ENCODE measurements at regions not wholly inside any gene's neighbourhood (a gene's known extent, or its start where the extent isn't known, plus 50 kb on each side); places are given as distances from the start of the nearest gene placed in this dataset.
"Not testable (repeated sequence)": the region's sequence is repeated elsewhere in the genome, so short reads cannot be mapped to it uniquely, and the experiment has no call there.

DNA sequence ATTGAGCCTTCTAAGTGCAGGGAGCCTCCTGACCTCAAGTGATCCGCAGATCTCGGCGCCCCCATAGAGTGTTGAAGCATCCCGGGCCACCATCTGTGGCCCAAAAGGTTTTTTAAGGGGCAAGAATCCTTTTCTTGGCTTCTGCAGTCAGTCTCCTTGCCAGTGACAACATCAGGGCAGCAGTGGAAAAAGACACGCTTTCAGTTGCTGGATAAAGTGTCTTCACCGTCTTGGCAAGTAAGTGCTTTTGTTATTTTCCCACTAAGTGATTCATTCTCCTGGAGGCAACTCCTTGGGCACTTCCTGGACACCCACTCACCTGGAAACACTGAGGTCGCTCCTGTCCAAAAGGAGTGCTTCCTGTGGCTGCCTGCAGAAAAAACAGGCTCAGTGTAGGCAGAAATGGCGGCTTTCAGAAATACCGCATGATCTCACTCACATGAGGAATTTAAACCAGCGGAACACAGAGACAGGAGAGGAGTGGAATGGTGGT is 71.7 kb upstream of the ABHD2 start:
- no peak overlapping the region for H3K4me3 ChIP-seq (ENCODE audit: low read depth in 1 of 2, low read length in 2 of 2)
- no peak overlapping the region for H3K27ac ChIP-seq (ENCODE audit: low read length)
- no peaks in the 10 kb centered on the region for H3K27me3 ChIP-seq (ENCODE audit: low read depth, low read length)
- peaks cover 0 to 2% of the 10 kb centered on the region in 2 donors for H3K9me3 ChIP-seq (ENCODE audit: control insufficient read depth in 1 of 2, low read length in 2 of 2)
- H3K36me3 ChIP-seq (ENCODE audit: control insufficient read depth in 1 of 2, insufficient read depth in 2 of 2, low read length in 2 of 2): peaks cover 0 to 4% of the 10 kb centered on the region in 2 donors
- H3K4me1 ChIP-seq (ENCODE audit: control insufficient read depth in 1 of 2, insufficient read depth in 2 of 2, low read length in 2 of 2): peaks cover 5 to 19% of the 10 kb centered on the region in 2 donors

DNA sequence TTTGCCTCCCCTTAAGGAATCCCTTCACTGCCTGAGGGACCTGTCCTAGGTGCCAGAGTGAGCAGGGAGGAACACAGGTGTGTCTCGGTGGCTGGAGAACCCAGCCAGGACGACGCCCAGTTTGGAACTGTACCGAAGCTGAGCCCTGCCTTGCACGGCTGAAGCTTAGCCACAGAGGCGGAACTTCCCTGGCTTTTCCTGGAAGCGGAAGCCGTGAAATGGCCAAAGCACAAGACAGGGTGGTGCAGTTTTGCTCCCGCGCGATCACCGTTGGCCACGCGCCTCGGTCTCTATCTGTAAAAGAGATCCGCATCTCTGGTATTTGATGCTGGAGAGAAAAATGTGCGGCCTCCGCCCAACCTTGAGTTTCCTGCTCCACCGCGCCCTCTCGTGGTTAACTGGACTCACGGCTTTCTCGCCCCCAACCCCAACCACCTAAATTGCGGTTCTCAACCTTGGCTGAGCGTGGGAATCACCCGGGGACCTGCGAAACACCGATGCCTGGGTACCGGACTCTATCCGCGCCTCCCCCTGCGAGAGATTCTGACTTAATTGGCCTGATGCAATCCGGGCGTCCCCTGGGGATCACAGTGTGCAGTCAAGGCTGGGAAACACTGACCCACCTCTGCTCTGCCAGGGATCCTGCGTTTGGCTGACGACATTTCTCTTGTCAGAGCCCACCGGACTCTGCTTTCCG is 70.7 kb upstream of the ABHD2 start:
- peaks cover 0 to 4% of the 10 kb centered on the region in 2 donors for H3K36me3 ChIP-seq (ENCODE audit: control insufficient read depth in 1 of 2, insufficient read depth in 2 of 2, low read length in 2 of 2)
- H3K4me3 ChIP-seq (ENCODE audit: low read depth in 1 of 2, low read length in 2 of 2): peak overlapping the region; percentile 36 to 44
- peaks cover 0 to 2% of the 10 kb centered on the region in 2 donors for H3K9me3 ChIP-seq (ENCODE audit: control insufficient read depth in 1 of 2, low read length in 2 of 2)
- H3K27me3 ChIP-seq (ENCODE audit: low read depth, low read length): no peaks in the 10 kb centered on the region
- no peak overlapping the region for H3K27ac ChIP-seq (ENCODE audit: low read length)
- peaks cover 5 to 19% of the 10 kb centered on the region in 2 donors for H3K4me1 ChIP-seq (ENCODE audit: control insufficient read depth in 1 of 2, insufficient read depth in 2 of 2, low read length in 2 of 2)

DNA sequence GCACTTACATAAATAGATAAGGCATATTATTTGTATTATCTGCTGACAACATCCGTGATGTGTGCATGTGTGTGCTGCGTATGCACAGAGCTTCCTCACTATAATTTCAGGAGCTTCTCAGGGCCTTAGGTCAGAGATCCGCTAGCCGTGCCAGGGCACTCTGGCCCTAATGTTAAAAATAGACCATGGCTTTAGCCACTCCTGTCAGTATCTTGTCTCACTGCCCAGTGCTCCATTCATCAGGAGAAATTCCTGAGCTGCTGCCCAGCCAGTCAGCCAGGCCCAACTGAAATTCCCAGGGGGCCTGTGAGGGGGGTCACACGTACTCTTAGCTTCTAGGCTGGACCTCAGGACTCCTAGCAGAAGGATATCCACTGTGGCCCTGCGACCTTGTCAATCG is 70.0 kb upstream of the ABHD2 start:
- H3K9me3 ChIP-seq (ENCODE audit: control insufficient read depth in 1 of 2, low read length in 2 of 2): peaks cover 0 to 2% of the 10 kb centered on the region in 2 donors
- H3K27ac ChIP-seq (ENCODE audit: low read length): no peak overlapping the region
- peaks cover 5 to 19% of the 10 kb centered on the region in 2 donors for H3K4me1 ChIP-seq (ENCODE audit: control insufficient read depth in 1 of 2, insufficient read depth in 2 of 2, low read length in 2 of 2)
- H3K36me3 ChIP-seq (ENCODE audit: control insufficient read depth in 1 of 2, insufficient read depth in 2 of 2, low read length in 2 of 2): peaks cover 0 to 4% of the 10 kb centered on the region in 2 donors
- no peaks in the 10 kb centered on the region for H3K27me3 ChIP-seq (ENCODE audit: low read depth, low read length)
- peak overlapping the region in 1 of 2 donors; percentile 36 for H3K4me3 ChIP-seq (ENCODE audit: low read depth in 1 of 2, low read length in 2 of 2)

DNA sequence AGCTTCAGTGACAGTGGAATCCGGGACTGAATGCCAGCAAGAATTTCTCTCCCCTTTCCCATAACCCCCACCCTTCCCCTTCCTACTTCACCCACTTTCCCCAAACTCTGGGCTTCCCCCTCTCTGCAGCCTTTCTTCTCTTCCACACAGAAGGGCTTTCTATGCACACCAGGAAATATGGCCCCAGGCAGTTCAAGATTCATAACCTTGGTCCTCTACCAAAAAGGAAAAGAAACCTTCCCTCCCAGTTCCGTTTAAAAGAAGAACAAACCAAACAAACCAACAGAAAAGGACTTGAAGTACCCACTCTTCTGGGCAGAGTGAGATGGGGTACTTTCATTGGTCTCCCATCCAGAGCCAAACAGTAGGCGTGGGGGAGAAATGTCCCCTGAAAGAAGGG is 68.8 kb upstream of the ABHD2 start:
- H3K4me3 ChIP-seq (ENCODE audit: low read depth in 1 of 2, low read length in 2 of 2): no peak overlapping the region
- peaks cover 0 to 4% of the 10 kb centered on the region in 2 donors for H3K36me3 ChIP-seq (ENCODE audit: control insufficient read depth in 1 of 2, insufficient read depth in 2 of 2, low read length in 2 of 2)
- no peak overlapping the region for H3K27ac ChIP-seq (ENCODE audit: low read length)
- H3K4me1 ChIP-seq (ENCODE audit: control insufficient read depth in 1 of 2, insufficient read depth in 2 of 2, low read length in 2 of 2): peaks cover 5 to 19% of the 10 kb centered on the region in 2 donors
- no peaks in the 10 kb centered on the region for H3K9me3 ChIP-seq (ENCODE audit: control insufficient read depth in 1 of 2, low read length in 2 of 2)
- H3K27me3 ChIP-seq (ENCODE audit: low read depth, low read length): no peaks in the 10 kb centered on the region

DNA sequence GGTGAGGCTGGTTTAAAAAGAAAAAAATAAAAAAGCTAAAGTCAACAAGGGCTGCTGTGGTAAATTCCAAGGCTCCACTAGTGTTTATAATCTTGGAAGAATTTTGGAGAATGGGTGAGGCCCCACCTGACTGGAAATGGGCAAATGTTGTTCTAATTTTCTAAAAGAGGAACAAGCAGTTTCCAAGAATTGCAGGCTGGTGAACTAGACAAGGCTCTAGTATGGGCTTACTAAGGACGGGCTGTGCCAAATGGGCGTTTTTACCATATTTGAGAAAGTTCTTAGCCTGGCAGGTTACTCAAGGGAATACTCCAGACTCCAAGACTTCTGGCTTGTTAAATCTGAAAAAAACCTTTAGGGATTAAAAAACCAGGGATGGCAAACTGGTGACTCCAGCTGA is 67.0 kb upstream of the ABHD2 start:
- H3K36me3 ChIP-seq (ENCODE audit: control insufficient read depth in 1 of 2, insufficient read depth in 2 of 2, low read length in 2 of 2): peaks cover 0 to 4% of the 10 kb centered on the region in 2 donors
- no peaks in the 10 kb centered on the region for H3K27me3 ChIP-seq (ENCODE audit: low read depth, low read length)
- H3K4me3 ChIP-seq (ENCODE audit: low read depth in 1 of 2, low read length in 2 of 2): no peak overlapping the region
- H3K27ac ChIP-seq (ENCODE audit: low read length): no peak overlapping the region
- H3K9me3 ChIP-seq (ENCODE audit: control insufficient read depth in 1 of 2, low read length in 2 of 2): peaks cover 2 to 8% of the 10 kb centered on the region in 2 donors
- peaks cover 5 to 19% of the 10 kb centered on the region in 2 donors for H3K4me1 ChIP-seq (ENCODE audit: control insufficient read depth in 1 of 2, insufficient read depth in 2 of 2, low read length in 2 of 2)

DNA sequence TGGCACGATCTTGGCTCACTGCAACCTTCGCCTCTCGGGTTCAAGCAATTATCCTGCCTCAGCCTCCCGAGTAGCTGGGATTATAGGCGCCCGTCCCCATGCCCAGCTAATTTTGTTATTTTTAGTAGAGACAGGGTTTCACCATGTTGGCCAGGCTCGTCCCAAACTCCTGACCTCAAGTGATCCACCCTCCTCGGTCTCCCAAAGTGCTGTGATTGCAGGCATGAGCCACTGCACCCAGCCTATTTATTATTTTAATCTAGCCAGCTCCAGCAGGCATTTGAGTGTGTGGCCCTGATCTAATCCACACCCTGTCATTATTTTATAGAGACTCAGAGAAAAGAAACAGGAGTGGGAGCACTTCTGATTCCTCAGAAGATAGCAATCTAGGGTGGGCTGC is 66.4 kb upstream of the ABHD2 start:
- peaks cover 5 to 19% of the 10 kb centered on the region in 2 donors for H3K4me1 ChIP-seq (ENCODE audit: control insufficient read depth in 1 of 2, insufficient read depth in 2 of 2, low read length in 2 of 2)
- H3K4me3 ChIP-seq (ENCODE audit: low read depth in 1 of 2, low read length in 2 of 2); H3K27me3 ChIP-seq (ENCODE audit: low read depth, low read length); H3K27ac ChIP-seq (ENCODE audit: low read length); H3K9me3 ChIP-seq (ENCODE audit: control insufficient read depth in 1 of 2, low read length in 2 of 2); H3K36me3 ChIP-seq (ENCODE audit: control insufficient read depth in 1 of 2, insufficient read depth in 2 of 2, low read length in 2 of 2): not testable (repeated sequence)

DNA sequence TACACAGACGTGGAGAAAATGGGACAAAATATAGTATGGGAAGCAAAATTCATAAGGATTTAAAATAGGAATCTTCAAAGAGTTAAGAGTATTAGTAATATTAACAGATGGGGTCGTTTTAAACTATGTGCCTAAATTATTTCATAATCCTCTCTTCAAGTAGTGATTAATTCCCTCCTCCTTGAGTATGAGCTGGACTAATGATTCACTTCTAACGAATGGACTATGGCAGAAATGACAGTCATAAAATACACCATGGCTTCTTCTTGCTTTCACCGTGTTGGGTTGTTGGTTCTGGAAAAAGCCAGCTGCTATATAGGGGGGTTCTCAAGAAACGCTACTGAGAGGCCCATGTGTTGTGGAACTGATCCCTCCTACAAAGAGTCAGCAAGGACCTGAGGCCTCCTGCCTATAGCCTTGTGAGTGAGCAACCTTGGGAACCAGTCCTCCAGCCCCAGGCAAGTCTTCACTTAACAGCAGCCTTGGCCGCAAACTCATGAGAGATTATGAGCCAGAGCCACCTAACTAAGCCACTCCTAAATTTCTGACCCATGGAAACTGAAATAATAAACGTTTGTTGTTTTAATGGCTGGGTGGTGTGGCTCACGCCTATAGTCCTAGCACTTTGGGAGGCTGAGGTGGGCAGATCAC is 64.8 kb upstream of the ABHD2 start:
- Histone ChIP-seq H3K36me3 (ENCODE audit: control insufficient read depth in 1 of 2, insufficient read depth in 2 of 2, low read length in 2 of 2) (no peaks in the 10 kb centered on the region), H3K4me1 (ENCODE audit: control insufficient read depth in 1 of 2, insufficient read depth in 2 of 2, low read length in 2 of 2) (peaks cover 0 to 6% of the 10 kb centered on the region in 2 donors), H3K27ac (ENCODE audit: low read length) (no peak overlapping the region), H3K9me3 (ENCODE audit: control insufficient read depth in 1 of 2, low read length in 2 of 2) (peaks cover 2 to 8% of the 10 kb centered on the region in 2 donors), H3K27me3 (ENCODE audit: low read depth, low read length) (no peaks in the 10 kb centered on the region), H3K4me3 (ENCODE audit: low read depth in 1 of 2, low read length in 2 of 2) (no peak overlapping the region)

DNA sequence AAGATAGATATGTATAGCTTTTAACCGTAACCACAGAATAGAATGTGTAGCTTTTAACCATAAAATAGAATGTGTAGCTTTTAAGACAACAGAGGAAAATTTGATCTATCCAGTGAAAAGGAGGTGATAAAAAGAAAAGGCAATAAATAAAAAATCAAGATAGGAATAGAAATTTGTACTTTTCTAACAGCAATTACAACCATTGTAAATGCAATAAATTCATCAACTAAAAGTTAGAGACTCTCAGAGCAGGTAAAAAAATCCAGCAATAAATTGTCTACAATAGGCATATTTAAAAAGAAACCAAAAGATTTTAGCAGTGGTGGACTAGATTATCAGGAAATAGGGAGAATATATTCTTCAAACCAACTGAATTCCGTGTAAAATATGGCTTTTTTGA is 63.8 kb upstream of the ABHD2 start:
- Histone ChIP-seq H3K9me3 (ENCODE audit: control insufficient read depth in 1 of 2, low read length in 2 of 2) (peaks cover 2 to 8% of the 10 kb centered on the region in 2 donors), H3K36me3 (ENCODE audit: control insufficient read depth in 1 of 2, insufficient read depth in 2 of 2, low read length in 2 of 2) (no peaks in the 10 kb centered on the region), H3K27me3 (ENCODE audit: low read depth, low read length) (no peaks in the 10 kb centered on the region), H3K4me1 (ENCODE audit: control insufficient read depth in 1 of 2, insufficient read depth in 2 of 2, low read length in 2 of 2) (peaks cover 0 to under 1% of the 10 kb centered on the region in 2 donors), H3K4me3 (ENCODE audit: low read depth in 1 of 2, low read length in 2 of 2) (no peak overlapping the region), H3K27ac (ENCODE audit: low read length) (no peak overlapping the region)

DNA sequence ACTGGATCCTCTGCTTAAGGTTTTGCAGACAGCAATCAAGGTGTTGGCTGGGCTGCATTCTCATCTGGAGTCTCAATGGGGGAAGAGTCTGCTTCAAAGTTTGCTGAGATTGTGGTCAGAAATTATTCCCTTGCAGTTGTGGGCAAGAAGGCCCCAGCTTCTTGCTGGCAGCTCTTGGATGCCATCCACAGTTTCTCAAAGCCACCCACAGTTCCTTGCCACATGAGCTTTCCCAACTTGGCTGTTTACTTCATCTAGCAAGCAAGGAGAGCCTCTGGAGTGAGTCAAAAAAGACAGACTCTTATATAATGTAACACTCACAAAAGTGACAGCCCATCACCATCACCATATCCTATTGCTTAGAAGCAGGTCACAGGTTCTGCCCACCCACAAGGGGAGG is 62.1 kb upstream of the ABHD2 start:
- no peaks in the 10 kb centered on the region for H3K4me1 ChIP-seq (ENCODE audit: control insufficient read depth in 1 of 2, insufficient read depth in 2 of 2, low read length in 2 of 2)
- no peak overlapping the region for H3K4me3 ChIP-seq (ENCODE audit: low read depth in 1 of 2, low read length in 2 of 2)
- peaks cover 2 to 8% of the 10 kb centered on the region in 2 donors for H3K9me3 ChIP-seq (ENCODE audit: control insufficient read depth in 1 of 2, low read length in 2 of 2)
- no peaks in the 10 kb centered on the region for H3K36me3 ChIP-seq (ENCODE audit: control insufficient read depth in 1 of 2, insufficient read depth in 2 of 2, low read length in 2 of 2)
- no peak overlapping the region for H3K27ac ChIP-seq (ENCODE audit: low read length)
- no peaks in the 10 kb centered on the region for H3K27me3 ChIP-seq (ENCODE audit: low read depth, low read length)

DNA sequence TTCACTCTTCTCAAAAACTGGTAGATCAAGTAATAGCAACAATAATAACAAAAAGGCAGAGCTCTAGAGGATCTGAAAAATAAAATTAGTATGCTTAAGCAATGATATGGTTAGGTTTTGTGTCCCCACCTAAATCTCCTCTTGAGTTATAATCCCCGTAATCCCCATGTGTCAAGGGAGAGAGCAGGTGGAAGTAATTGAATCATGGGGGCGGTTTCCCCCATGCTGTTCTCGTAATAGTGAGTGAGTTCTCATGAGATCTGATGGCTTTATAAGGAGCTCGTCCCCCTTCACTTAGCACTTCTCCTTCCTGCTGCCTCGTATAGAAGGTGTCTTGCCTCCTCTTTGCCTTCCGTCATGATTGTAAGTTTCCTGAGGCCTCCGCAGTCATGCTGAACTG is 60.2 kb upstream of the ABHD2 start:
- Histone ChIP-seq H3K4me1 (ENCODE audit: control insufficient read depth in 1 of 2, insufficient read depth in 2 of 2, low read length in 2 of 2) (no peaks in the 10 kb centered on the region), H3K9me3 (ENCODE audit: control insufficient read depth in 1 of 2, low read length in 2 of 2) (peaks cover 2 to 8% of the 10 kb centered on the region in 2 donors), H3K4me3 (ENCODE audit: low read depth in 1 of 2, low read length in 2 of 2) (no peak overlapping the region)

DNA sequence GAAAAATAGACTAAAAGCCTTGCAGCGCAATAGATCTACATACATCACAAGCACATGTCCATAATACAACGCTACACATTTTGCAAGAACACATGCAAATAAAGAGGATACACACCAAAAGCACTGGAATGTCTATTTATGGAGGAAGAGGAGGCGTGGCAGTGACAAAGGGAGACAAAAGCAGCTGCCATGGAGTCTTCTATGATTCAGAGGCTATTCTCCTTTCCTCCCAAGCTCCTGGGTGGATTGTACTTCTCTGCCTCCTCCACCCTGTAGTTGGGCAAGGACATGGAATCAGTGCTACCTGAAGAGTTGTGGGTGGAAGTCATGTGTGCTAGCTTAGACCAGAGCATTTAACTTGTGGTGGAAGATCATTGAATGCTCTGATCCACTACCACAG is 57.9 kb upstream of the ABHD2 start:
- Histone ChIP-seq H3K27me3 (ENCODE audit: low read depth, low read length) (no peaks in the 10 kb centered on the region), H3K4me3 (ENCODE audit: low read depth in 1 of 2, low read length in 2 of 2) (no peak overlapping the region), H3K9me3 (ENCODE audit: control insufficient read depth in 1 of 2, low read length in 2 of 2) (peaks cover 0 to 4% of the 10 kb centered on the region in 2 donors), H3K4me1 (ENCODE audit: control insufficient read depth in 1 of 2, insufficient read depth in 2 of 2, low read length in 2 of 2) (no peaks in the 10 kb centered on the region), H3K36me3 (ENCODE audit: control insufficient read depth in 1 of 2, insufficient read depth in 2 of 2, low read length in 2 of 2) (no peaks in the 10 kb centered on the region), H3K27ac (ENCODE audit: low read length) (no peak overlapping the region)

More for the DNA sequence above, 60.2 kb upstream of the ABHD2 start:
- Histone ChIP-seq H3K27ac (ENCODE audit: low read length) (no peak overlapping the region), H3K36me3 (ENCODE audit: control insufficient read depth in 1 of 2, insufficient read depth in 2 of 2, low read length in 2 of 2) (no peaks in the 10 kb centered on the region), H3K27me3 (ENCODE audit: low read depth, low read length) (no peaks in the 10 kb centered on the region)
